MM.1S (cell line): ENCODE measurements at regions not wholly inside any gene's neighbourhood (a gene's known extent, or its start where the extent isn't known, plus 50 kb on each side); places are given as distances from the start of the nearest gene placed in this dataset.

Experiments
- DNase-seq: peaks from one replicate; pipeline ENCODE4 v3.0.0-alpha.2; 2015
- H2AFZ ChIP-seq: fragments of 300-600 bp; sonication (generic); 2 replicates; pipeline ENCODE4 v1.6.0; 2016; ENCODE audit warnings: antibody characterized with exemption, low read length
- H3F3A ChIP-seq: fragments of 300-600 bp; sonication (generic); 2 replicates; pipeline ENCODE4 v1.6.1; 2016; ENCODE audit warnings: mild to moderate bottlenecking, antibody characterized with exemption, low read length, moderate library complexity, mixed read lengths; ENCODE audit not compliant: insufficient read depth
- H3K27ac ChIP-seq: fragments of 300-600 bp; sonication (generic); 2 replicates; pipeline ENCODE4 v1.5.1; 2016; ENCODE audit warnings: mild to moderate bottlenecking, low read length
- H3K27me3 ChIP-seq: fragments of 300-600 bp; sonication (generic); replicated peaks from 2 replicates; pipeline ENCODE4 v1.6.0; 2016; ENCODE audit warnings: low read length; ENCODE audit not compliant: insufficient read depth
- H3K36me3 ChIP-seq: fragments of 300-600 bp; sonication (generic); replicated peaks from 2 replicates; pipeline ENCODE4 v1.6.1; 2016; ENCODE audit warnings: mild to moderate bottlenecking, low read length, mixed read lengths; ENCODE audit not compliant: insufficient read depth
- H3K4me1 ChIP-seq: fragments of 300-600 bp; sonication (generic); 2 replicates; pipeline ENCODE4 v1.6.1; 2016; ENCODE audit warnings: low read length, mixed read lengths
- H3K4me2 ChIP-seq: fragments of 300-600 bp; sonication (generic); 2 replicates; pipeline ENCODE4 v1.6.0; 2016; ENCODE audit warnings: low read depth, low read length
- H3K4me3 ChIP-seq: fragments of 300-600 bp; sonication (generic); 2 replicates; pipeline ENCODE4 v1.5.1; 2016; ENCODE audit warnings: low read length, mixed read lengths
- H3K79me2 ChIP-seq: fragments of 300-600 bp; sonication (generic); 2 replicates; pipeline ENCODE4 v1.6.1; 2016; ENCODE audit warnings: mixed run types, low read length, mixed read lengths
- H3K9ac ChIP-seq: fragments of 300-600 bp; sonication (generic); 2 replicates; pipeline ENCODE4 v1.6.1; 2016; ENCODE audit warnings: low read length, mixed read lengths
- H3K9me2 ChIP-seq: fragments of 300-600 bp; sonication (generic); replicated peaks from 2 replicates; pipeline ENCODE4 v1.6.1; 2016; ENCODE audit warnings: mild to moderate bottlenecking, low read length, mixed read lengths; ENCODE audit not compliant: insufficient read depth
- H3K9me3 ChIP-seq: fragments of 300-600 bp; sonication (generic); replicated peaks from 2 replicates; pipeline ENCODE4 v1.6.1; 2016; ENCODE audit warnings: mild to moderate bottlenecking, low read length, mixed read lengths; ENCODE audit not compliant: insufficient read depth
- H4K20me1 ChIP-seq: fragments of 300-600 bp; sonication (generic); 2 replicates; pipeline ENCODE4 v1.6.1; 2016; ENCODE audit warnings: mild to moderate bottlenecking, low read length, moderate library complexity, mixed read lengths; ENCODE audit not compliant: insufficient read depth
- EZH2 ChIP-seq: fragments of 300-600 bp; sonication (generic); optimal IDR thresholded peaks from 2 replicates; pipeline ENCODE3; 2017; ENCODE audit warnings: low read depth, mild to moderate bottlenecking, antibody characterized with exemption, low read length, mixed read lengths
- EZH2phosphoT487 ChIP-seq: fragments of 300-600 bp; sonication (generic); IDR thresholded peaks from 2 replicates; pipeline ENCODE4 v1.6.1; 2018; ENCODE audit warnings: antibody characterized with exemption, low read length
- TF ChIP-seq, protein P1 (sequence below): fragments of 300-600 bp; sonication (generic); IDR thresholded peaks from 2 replicates; pipeline ENCODE4 v1.5.1; 2016; ENCODE audit warnings: antibody characterized with exemption, low read length, mixed read lengths

DNA sequence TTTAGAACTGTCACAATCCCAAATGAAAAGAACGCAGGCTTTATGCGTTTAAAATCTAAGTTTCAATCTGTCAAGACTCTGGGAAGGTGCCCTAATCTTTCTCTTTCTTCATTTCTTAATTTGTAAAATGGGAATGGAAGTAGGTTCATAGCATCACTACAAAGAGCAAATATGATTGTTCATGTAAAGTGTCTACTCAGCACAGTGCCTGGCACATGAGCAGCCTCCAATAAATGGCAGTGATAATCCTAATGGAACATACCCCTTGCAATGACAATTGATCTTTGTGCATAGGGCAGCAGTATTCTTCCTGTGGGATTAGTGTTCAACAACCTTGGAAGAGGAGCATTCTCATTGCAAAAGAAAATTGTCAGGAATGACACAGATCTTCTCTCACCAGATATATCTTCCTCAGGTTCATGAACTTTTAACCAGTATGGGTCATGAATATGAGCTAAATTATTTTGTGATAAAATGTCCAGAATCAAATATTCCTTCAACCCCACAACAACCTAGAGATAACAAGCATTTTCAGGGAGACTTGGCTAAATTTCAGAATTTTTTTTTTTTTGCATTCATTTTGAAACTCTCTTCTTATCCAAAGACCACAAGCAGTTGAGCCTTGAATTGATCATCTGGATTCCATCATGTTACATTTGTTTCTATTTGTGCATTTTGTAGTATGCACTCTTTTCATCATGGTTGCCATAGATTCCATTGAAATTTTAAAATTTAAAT lies 149.1 kb downstream of the TBX18 start:
- Histone ChIP-seq H2AFZ (no peak overlapping the region), H3K9ac (no peak overlapping the region)

DNA sequence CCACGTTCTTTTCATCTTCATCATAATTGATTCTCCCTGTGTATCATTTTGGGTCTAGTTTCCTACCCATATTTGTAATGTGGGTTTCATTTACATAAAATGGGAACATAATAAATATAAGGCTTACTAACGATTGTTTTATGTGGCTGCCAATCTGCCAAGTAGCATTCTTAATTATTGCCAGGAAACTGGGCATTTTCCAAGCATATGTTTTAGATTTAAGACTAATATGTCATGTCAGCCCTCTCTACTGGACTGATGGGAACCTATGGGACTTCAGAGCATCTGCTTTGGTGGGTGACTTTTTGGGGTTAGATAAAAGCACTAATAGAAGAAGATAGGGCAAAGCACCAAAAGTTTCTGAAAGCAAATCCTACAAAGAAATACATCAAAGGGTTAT lies 157.5 kb downstream of the TBX18 start:
- Histone ChIP-seq H3K4me1 (no peaks in the 10 kb centered on the region), H3K4me2 (no peak overlapping the region), H3K27me3 (no peaks in the 10 kb centered on the region)

More for the DNA sequence above, 149.1 kb downstream of the TBX18 start:
- Histone ChIP-seq H3K36me3 (no peaks in the 10 kb centered on the region), H3K4me2 (no peak overlapping the region), H3K9me3 (no peaks in the 10 kb centered on the region), H4K20me1 (no peaks in the 10 kb centered on the region), H3K4me1 (no peaks in the 10 kb centered on the region), H3K79me2 (no peaks in the 10 kb centered on the region), H3K4me3 (no peak overlapping the region), H3K27me3 (no peaks in the 10 kb centered on the region), H3K27ac (no peak overlapping the region), H3F3A (no peaks in the 10 kb centered on the region), H3K9me2 (no peaks in the 10 kb centered on the region)
- DNase-seq = no peak
- no peak for TF ChIP-seq EZH2phosphoT487
- TF ChIP-seq, protein P1, sequence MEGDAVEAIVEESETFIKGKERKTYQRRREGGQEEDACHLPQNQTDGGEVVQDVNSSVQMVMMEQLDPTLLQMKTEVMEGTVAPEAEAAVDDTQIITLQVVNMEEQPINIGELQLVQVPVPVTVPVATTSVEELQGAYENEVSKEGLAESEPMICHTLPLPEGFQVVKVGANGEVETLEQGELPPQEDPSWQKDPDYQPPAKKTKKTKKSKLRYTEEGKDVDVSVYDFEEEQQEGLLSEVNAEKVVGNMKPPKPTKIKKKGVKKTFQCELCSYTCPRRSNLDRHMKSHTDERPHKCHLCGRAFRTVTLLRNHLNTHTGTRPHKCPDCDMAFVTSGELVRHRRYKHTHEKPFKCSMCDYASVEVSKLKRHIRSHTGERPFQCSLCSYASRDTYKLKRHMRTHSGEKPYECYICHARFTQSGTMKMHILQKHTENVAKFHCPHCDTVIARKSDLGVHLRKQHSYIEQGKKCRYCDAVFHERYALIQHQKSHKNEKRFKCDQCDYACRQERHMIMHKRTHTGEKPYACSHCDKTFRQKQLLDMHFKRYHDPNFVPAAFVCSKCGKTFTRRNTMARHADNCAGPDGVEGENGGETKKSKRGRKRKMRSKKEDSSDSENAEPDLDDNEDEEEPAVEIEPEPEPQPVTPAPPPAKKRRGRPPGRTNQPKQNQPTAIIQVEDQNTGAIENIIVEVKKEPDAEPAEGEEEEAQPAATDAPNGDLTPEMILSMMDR = no peak
- TF ChIP-seq EZH2 = no peak

DNA sequence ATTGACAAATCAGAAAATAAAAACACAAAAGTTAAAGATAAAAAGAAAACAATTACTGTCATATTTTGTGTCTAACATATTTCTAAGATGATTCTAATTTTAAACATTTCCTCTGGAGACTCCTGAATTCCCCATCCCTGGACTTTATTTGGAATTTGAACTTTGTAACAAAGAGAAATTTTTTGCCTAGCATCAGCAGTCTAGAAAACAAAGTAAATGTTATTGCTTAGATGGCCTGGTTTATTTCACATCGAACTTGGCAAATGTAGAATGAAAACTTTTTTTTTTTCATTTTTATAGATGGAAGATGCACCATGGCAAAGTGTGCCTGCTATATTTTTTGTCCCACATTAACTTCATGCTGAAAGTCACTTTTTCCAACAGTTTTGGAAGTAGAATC lies 159.1 kb downstream of the TBX18 start:
- no peak overlapping the region for H3K9ac ChIP-seq
- no peaks in the 10 kb centered on the region for H3F3A ChIP-seq
- DNase-seq = no peak
- H3K27me3 ChIP-seq = no peaks in the 10 kb centered on the region
- no peaks in the 10 kb centered on the region for H3K9me2 ChIP-seq
- H3K4me2 ChIP-seq = no peak overlapping the region
- H3K36me3 ChIP-seq = no peaks in the 10 kb centered on the region
- no peaks in the 10 kb centered on the region for H4K20me1 ChIP-seq
- H3K4me1 ChIP-seq = no peaks in the 10 kb centered on the region
- no peak overlapping the region for H3K27ac ChIP-seq
- TF ChIP-seq EZH2 (no peak), EZH2phosphoT487 (no peak)
- TF ChIP-seq, protein P1 = no peak
- no peaks in the 10 kb centered on the region for H3K9me3 ChIP-seq
- H2AFZ ChIP-seq = no peak overlapping the region
- no peaks in the 10 kb centered on the region for H3K79me2 ChIP-seq
- no peak overlapping the region for H3K4me3 ChIP-seq

More for the DNA sequence above, 157.5 kb downstream of the TBX18 start:
- Histone ChIP-seq H3K4me3 (no peak overlapping the region), H3K9me2 (no peaks in the 10 kb centered on the region), H3K27ac (no peak overlapping the region), H3K79me2 (no peaks in the 10 kb centered on the region), H3K9me3 (no peaks in the 10 kb centered on the region), H3F3A (no peaks in the 10 kb centered on the region), H3K36me3 (no peaks in the 10 kb centered on the region), H2AFZ (no peak overlapping the region), H3K9ac (no peak overlapping the region), H4K20me1 (no peaks in the 10 kb centered on the region)
- no peak for TF ChIP-seq EZH2
- TF ChIP-seq, protein P1 = no peak
- no peak for TF ChIP-seq EZH2phosphoT487
- DNase-seq = no peak
